ENCODE measurements at regions not wholly inside any gene's neighbourhood (a gene's known extent, or its start where the extent isn't known, plus 50 kb on each side); places are given as distances from the start of the nearest gene placed in this dataset.
"Not testable (repeated sequence)": the region's sequence is repeated elsewhere in the genome, so short reads cannot be mapped to it uniquely, and the experiment has no call there.

GRCh38 chr5:115428248-115428647, 116.3 kb downstream of the FEM1C start:
- no peak overlapping the region for H3K4me3 Mint-ChIP-seq (ENCODE audit: unreplicated experiment)
- H3K27me3 Mint-ChIP-seq (ENCODE audit: unreplicated experiment), result no peaks in the 10 kb centered on the region
- peaks cover 20% of the 10 kb centered on the region for H3K4me1 Mint-ChIP-seq (ENCODE audit: unreplicated experiment)
- H3K27ac Mint-ChIP-seq (ENCODE audit: unreplicated experiment), result no peak overlapping the region
- DNase-seq (ENCODE audit: extremely low spot score, unreplicated experiment), result no peak
- no peak for TF ChIP-seq CTCF (IDR thresholded peaks at IDR 0.05)
- no peaks in the 10 kb centered on the region for H3K9me3 Mint-ChIP-seq (ENCODE audit: unreplicated experiment)
- no peaks in the 10 kb centered on the region for H3K36me3 Mint-ChIP-seq (ENCODE audit: unreplicated experiment)

GRCh38 chr5:115424446-115424845, 120.1 kb downstream of the FEM1C start:
- Mint-ChIP-seq H3K27me3 (ENCODE audit: unreplicated experiment) (no peaks in the 10 kb centered on the region), H3K4me3 (ENCODE audit: unreplicated experiment) (no peak overlapping the region), H3K4me1 (ENCODE audit: unreplicated experiment) (peaks cover 29% of the 10 kb centered on the region), H3K36me3 (ENCODE audit: unreplicated experiment) (no peaks in the 10 kb centered on the region), H3K27ac (ENCODE audit: unreplicated experiment) (no peak overlapping the region), H3K9me3 (ENCODE audit: unreplicated experiment) (no peaks in the 10 kb centered on the region)
- no peak for TF ChIP-seq CTCF (IDR thresholded peaks at IDR 0.05)
- DNase-seq (ENCODE audit: extremely low spot score, unreplicated experiment), result no peak

GRCh38 chr5:115424030-115424429, 120.5 kb downstream of the FEM1C start:
- H3K4me1 Mint-ChIP-seq (ENCODE audit: unreplicated experiment), result peaks cover 29% of the 10 kb centered on the region
- DNase-seq (ENCODE audit: extremely low spot score, unreplicated experiment), result no peak
- H3K9me3 Mint-ChIP-seq (ENCODE audit: unreplicated experiment), result no peaks in the 10 kb centered on the region
- H3K36me3 Mint-ChIP-seq (ENCODE audit: unreplicated experiment), result no peaks in the 10 kb centered on the region
- H3K27ac Mint-ChIP-seq (ENCODE audit: unreplicated experiment), result no peak overlapping the region
- H3K27me3 Mint-ChIP-seq (ENCODE audit: unreplicated experiment), result no peaks in the 10 kb centered on the region
- TF ChIP-seq CTCF (IDR thresholded peaks at IDR 0.05), result no peak
- no peak overlapping the region for H3K4me3 Mint-ChIP-seq (ENCODE audit: unreplicated experiment)

- H3K27ac Mint-ChIP-seq (ENCODE audit: unreplicated experiment), result no peak overlapping the region
- no peaks in the 10 kb centered on the region for H3K9me3 Mint-ChIP-seq (ENCODE audit: unreplicated experiment)
- DNase-seq (ENCODE audit: extremely low spot score, unreplicated experiment), result no peak
- no peaks in the 10 kb centered on the region for H3K36me3 Mint-ChIP-seq (ENCODE audit: unreplicated experiment)
- H3K4me3 Mint-ChIP-seq (ENCODE audit: unreplicated experiment), result no peak overlapping the region
- peaks cover 29% of the 10 kb centered on the region for H3K4me1 Mint-ChIP-seq (ENCODE audit: unreplicated experiment)
- no peak for TF ChIP-seq CTCF (IDR thresholded peaks at IDR 0.05)
- no peaks in the 10 kb centered on the region for H3K27me3 Mint-ChIP-seq (ENCODE audit: unreplicated experiment)
These were observed 121.0 kb downstream of the FEM1C start for GRCh38 chr5:115423541-115423940.

- H3K36me3 Mint-ChIP-seq (ENCODE audit: unreplicated experiment), result no peaks in the 10 kb centered on the region
- H3K27me3 Mint-ChIP-seq (ENCODE audit: unreplicated experiment), result no peaks in the 10 kb centered on the region
- H3K9me3 Mint-ChIP-seq (ENCODE audit: unreplicated experiment), result no peaks in the 10 kb centered on the region
- no peak for TF ChIP-seq CTCF (IDR thresholded peaks at IDR 0.05)
- no peak overlapping the region for H3K4me3 Mint-ChIP-seq (ENCODE audit: unreplicated experiment)
- peaks cover 29% of the 10 kb centered on the region for H3K4me1 Mint-ChIP-seq (ENCODE audit: unreplicated experiment)
- no peak for DNase-seq (ENCODE audit: extremely low spot score, unreplicated experiment)
- H3K27ac Mint-ChIP-seq (ENCODE audit: unreplicated experiment), result no peak overlapping the region
These were observed 121.5 kb downstream of the FEM1C start for GRCh38 chr5:115423051-115423450.

GRCh38 chr5:115420812-115421211, 123.8 kb downstream of the FEM1C start:
- H3K27ac Mint-ChIP-seq (ENCODE audit: unreplicated experiment); H3K27me3 Mint-ChIP-seq (ENCODE audit: unreplicated experiment); H3K4me3 Mint-ChIP-seq (ENCODE audit: unreplicated experiment): not testable (repeated sequence)

More at GRCh38 chr5:115420812-115421211, 123.8 kb downstream of the FEM1C start:
- DNase-seq (ENCODE audit: extremely low spot score, unreplicated experiment); H3K9me3 Mint-ChIP-seq (ENCODE audit: unreplicated experiment); H3K36me3 Mint-ChIP-seq (ENCODE audit: unreplicated experiment): not testable (repeated sequence)
- peaks cover 26% of the 10 kb centered on the region for H3K4me1 Mint-ChIP-seq (ENCODE audit: unreplicated experiment)

All from osteocyte (in vitro differentiated cells).